Naive thymus-derived CD8-positive, alpha-beta T cell (primary cell): ENCODE measurements at regions not wholly inside any gene's neighbourhood (a gene's known extent, or its start where the extent isn't known, plus 50 kb on each side); places are given as distances from the start of the nearest gene placed in this dataset.
A peak's percentile ranks its signal among the peaks of the same experiment; 100 is the strongest.
"Not testable (repeated sequence)": the region's sequence is repeated elsewhere in the genome, so short reads cannot be mapped to it uniquely, and the experiment has no call there.

Source experiments
- ATAC-seq, 2 donors: fragments of 150-1000 bp; cut with Tn5 transposase in 1 of 2; sonication (Bioruptor Pico), chemical (Tn5 transposase) in 1 of 2; 1 replicate in 1 of 2; 2 replicates in 1 of 2; pipeline ENCODE4 v1.10.0; 2021; ENCODE audit warnings: mild to moderate bottlenecking in 2 of 2, moderate library complexity in 2 of 2
- POLR2A ChIA-PET: fragments of 350-600 bp; sonication (Branson Sonifier 250); formaldehyde crosslinking; loops from one replicate; lab custom pipeline; 2021; ENCODE audit warnings: antibody characterized with exemption; lab: Charles Lee
- DNase-seq, 10 donors: peaks; one replicate each; pipeline versions ENCODE4 v3.0.0 to v3.0.0-alpha.2; 2020 to 2022
- H3K27ac Mint-ChIP-seq, 10 donors: one replicate each; pipeline ENCODE4 v1.8.0; 2020 to 2022; ENCODE audit warnings: mild to moderate bottlenecking in 10 of 10, mixed read lengths in 10 of 10, moderate library complexity in 4 of 10, inconsistent platforms in 1 of 10
- H3K27me3 Mint-ChIP-seq, 5 donors: one replicate each; pipeline ENCODE4 v1.8.0; 2021 to 2022; ENCODE audit warnings: mixed read lengths in 5 of 5
- H3K36me3 Mint-ChIP-seq, 3 donors: one replicate each; pipeline ENCODE4 v1.8.0; 2020 to 2022; ENCODE audit warnings: mixed read lengths in 3 of 3, mild to moderate bottlenecking in 2 of 3, inconsistent platforms in 1 of 3
- H3K4me1 Mint-ChIP-seq, 4 donors: one replicate each; pipeline ENCODE4 v1.8.0; 2021 to 2022; ENCODE audit warnings: mixed read lengths in 4 of 4
- H3K4me3 Mint-ChIP-seq, 10 donors: one replicate each; pipeline ENCODE4 v1.8.0; 2020 to 2022; ENCODE audit warnings: mild to moderate bottlenecking in 10 of 10, mixed read lengths in 10 of 10, moderate library complexity in 6 of 10, inconsistent platforms in 1 of 10
- H3K9me3 Mint-ChIP-seq, 9 donors: one replicate each; pipeline ENCODE4 v1.8.0; 2020 to 2022; ENCODE audit warnings: mixed read lengths in 9 of 9, mild to moderate bottlenecking in 3 of 9, inconsistent platforms in 1 of 9, moderate library complexity in 1 of 9

DNA sequence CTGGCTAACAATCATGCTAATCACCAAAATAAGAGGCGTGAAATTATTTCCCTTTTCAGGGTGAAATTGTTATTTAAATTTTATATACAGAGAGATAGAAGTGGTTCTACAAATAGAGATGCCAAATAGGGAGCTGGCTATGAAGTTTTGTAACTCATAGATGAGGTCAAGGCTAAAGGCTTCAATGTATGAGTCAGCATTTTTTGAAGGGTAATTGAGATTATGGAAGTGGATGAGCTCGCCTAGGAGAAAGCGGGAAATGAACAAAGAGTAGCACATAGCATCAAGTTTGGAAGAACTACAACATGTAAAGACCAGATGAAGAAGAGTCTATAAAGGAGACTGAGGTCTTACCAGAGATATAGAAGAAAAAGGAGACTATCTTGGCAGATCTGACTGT is 838.1 kb downstream of the DNAJB9 start:
- Mint-ChIP-seq H3K36me3 (no peaks in the 10 kb centered on the region), H3K4me1 (no peaks in the 10 kb centered on the region), H3K27me3 (no peaks in the 10 kb centered on the region), H3K4me3 (no peak overlapping the region), H3K27ac (peak overlapping the region in 1 of 10 donors; percentile 5), H3K9me3 (peaks cover 0 to 12% (median 2%) of the 10 kb centered on the region in 9 donors)
- ATAC-seq (no peak), DNase-seq (no peak)
- POLR2A ChIA-PET, result no interaction called here

DNA sequence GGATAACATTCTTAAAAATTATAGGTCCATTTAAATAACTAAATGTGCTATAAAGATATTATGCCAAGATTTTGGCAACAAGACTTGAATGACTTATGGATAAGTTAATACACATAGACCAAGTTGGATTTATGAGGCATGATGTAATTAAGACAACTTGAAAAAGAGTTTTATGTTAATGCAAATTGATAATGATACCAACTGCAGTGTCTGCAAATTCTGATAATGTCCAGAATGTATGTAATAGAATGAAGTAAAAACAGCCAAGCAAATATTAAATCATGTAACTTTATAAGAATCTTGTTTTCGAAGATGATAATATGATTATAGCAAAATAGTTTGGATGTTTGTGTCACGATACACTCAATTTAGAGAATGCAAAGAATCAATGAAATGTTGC is 868.3 kb downstream of the DNAJB9 start:
- H3K27me3 Mint-ChIP-seq, result no peaks in the 10 kb centered on the region
- no peaks in the 10 kb centered on the region for H3K4me1 Mint-ChIP-seq
- H3K36me3 Mint-ChIP-seq, result no peaks in the 10 kb centered on the region
- DNase-seq (no peak), ATAC-seq (no peak)
- H3K27ac Mint-ChIP-seq, result no peak overlapping the region
- POLR2A ChIA-PET, result no interaction called here
- peaks cover 0 to 23% (median 2%) of the 10 kb centered on the region in 9 donors for H3K9me3 Mint-ChIP-seq
- H3K4me3 Mint-ChIP-seq, result no peak overlapping the region

DNA sequence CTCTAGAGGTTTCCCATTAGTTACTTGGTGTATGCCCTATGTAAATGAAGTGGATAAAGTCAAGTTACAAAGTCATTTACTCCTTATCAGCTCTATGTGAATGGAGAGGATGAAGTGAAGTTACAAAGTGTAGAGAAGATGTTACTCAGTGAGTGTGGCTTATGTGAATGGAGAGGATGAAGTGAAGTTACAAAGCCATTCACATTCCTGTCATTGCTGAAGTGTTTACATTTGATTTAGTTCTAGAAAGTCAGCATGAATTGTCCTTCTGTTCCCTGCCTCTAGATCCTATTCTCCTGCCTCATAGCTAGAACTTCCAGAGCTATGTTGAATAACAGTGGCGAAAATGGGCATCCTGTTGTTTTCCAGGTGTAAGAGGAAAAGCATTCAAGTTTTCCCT is 880.1 kb downstream of the DNAJB9 start:
- no peak overlapping the region for H3K27ac Mint-ChIP-seq
- POLR2A ChIA-PET, result no interaction called here

DNA sequence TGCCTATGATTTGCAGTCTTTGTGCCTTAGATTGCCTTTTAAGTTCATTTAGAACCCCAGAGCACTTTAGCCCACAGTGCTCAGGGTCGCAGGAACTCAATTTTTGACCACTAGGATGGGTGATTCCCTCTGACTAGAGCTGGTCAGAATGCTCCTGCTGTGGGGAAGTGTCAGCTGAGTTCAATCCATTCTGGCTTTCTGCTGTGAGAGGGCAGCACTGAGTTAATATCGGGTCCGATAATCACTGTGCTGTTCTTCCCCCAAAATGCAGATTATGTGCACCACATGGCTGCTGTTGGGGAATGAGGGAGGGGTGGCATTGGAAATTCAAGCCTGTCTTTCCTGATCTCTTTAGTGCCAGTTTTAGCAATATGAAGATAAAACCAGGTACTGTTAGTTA is 886.4 kb downstream of the DNAJB9 start:
- Mint-ChIP-seq H3K4me3 (no peak overlapping the region), H3K27me3 (no peaks in the 10 kb centered on the region), H3K4me1 (no peaks in the 10 kb centered on the region), H3K36me3 (no peaks in the 10 kb centered on the region), H3K9me3 (peaks cover 3 to 30% (median 13%) of the 10 kb centered on the region in 9 donors), H3K27ac (no peak overlapping the region)
- no peak for ATAC-seq
- POLR2A ChIA-PET, result no interaction called here
- DNase-seq, result no peak

More for the DNA sequence above, 880.1 kb downstream of the DNAJB9 start:
- Mint-ChIP-seq H3K9me3 (peaks cover 0 to 25% (median 5%) of the 10 kb centered on the region in 9 donors), H3K36me3 (no peaks in the 10 kb centered on the region), H3K4me3 (no peak overlapping the region), H3K27me3 (no peaks in the 10 kb centered on the region), H3K4me1 (no peaks in the 10 kb centered on the region)
- DNase-seq, result no peak
- no peak for ATAC-seq

DNA sequence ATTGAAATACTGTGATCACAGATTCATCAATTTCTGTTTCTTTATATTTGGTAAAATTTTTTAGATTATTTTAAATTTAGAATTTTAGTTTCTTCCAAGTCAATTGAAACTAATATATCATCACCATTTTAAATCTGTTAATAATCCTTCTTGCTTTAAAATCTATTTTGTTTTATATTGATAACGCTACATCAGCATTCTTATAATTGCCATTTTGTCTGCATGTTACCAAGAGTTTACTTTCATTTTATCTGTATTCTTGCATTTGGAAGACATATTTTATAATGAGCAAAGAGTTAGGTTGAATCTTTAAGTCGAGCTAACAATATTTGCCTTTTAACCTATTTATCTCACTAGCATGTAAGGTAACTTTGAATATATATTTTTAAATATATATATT is 890.6 kb downstream of the DNAJB9 start:
- POLR2A ChIA-PET, result no interaction called here
- H3K4me1 Mint-ChIP-seq, result no peaks in the 10 kb centered on the region

DNA sequence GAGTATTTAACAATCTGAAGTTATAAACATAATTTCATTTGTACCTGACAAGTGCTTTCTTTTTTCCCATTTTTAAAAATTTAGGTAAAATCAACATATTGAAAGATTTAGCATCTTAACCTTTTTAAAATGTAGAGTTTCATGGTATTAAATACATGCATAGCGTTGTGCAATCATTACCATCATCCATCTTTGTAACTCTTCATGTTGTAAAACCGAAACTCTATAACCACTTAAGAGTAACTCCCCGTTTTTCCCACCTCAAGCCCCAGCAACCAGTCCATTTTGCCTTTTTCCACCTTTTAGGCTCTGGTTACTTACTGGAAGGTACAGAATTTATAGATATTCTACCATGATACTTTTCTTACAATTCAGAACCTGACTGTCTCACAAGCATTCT is 892.5 kb downstream of the DNAJB9 start:
- Mint-ChIP-seq H3K9me3 (peaks cover 0 to 9% (median 2%) of the 10 kb centered on the region in 9 donors), H3K4me3 (no peak overlapping the region), H3K27ac (no peak overlapping the region), H3K27me3 (no peaks in the 10 kb centered on the region), H3K4me1 (no peaks in the 10 kb centered on the region), H3K36me3 (no peaks in the 10 kb centered on the region)
- DNase-seq, result no peak
- POLR2A ChIA-PET, result no interaction called here
- ATAC-seq, result no peak

More for the DNA sequence above, 890.6 kb downstream of the DNAJB9 start:
- peaks cover 0 to 18% (median 2%) of the 10 kb centered on the region in 9 donors for H3K9me3 Mint-ChIP-seq
- DNase-seq (no peak), ATAC-seq (no peak)
- H3K36me3 Mint-ChIP-seq, result no peaks in the 10 kb centered on the region
- no peak overlapping the region for H3K4me3 Mint-ChIP-seq
- no peak overlapping the region for H3K27ac Mint-ChIP-seq
- no peaks in the 10 kb centered on the region for H3K27me3 Mint-ChIP-seq

DNA sequence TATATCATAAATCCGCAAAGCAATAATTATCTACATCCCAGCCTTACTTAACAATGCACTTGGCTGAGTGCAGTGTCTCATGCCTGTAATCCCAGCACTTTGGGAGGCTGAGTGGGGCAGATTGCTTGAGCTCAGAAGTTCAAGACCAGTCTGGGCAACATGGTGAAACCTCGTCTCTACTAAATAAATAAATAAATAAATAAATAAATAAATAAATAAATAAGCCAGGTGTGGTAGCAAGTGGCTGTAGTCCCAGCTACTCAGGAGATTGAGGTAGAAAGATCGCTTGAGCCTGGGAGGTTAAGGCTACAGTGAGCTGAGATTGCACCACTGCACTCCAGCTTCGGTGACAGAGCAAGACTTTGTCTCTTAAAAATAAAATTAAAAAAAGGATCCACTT is 898.1 kb downstream of the DNAJB9 start:
- H3K27ac Mint-ChIP-seq, DNase-seq, H3K27me3 Mint-ChIP-seq, POLR2A ChIA-PET, H3K9me3 Mint-ChIP-seq, H3K4me3 Mint-ChIP-seq, H3K4me1 Mint-ChIP-seq, H3K36me3 Mint-ChIP-seq, ATAC-seq: not testable (repeated sequence)

DNA sequence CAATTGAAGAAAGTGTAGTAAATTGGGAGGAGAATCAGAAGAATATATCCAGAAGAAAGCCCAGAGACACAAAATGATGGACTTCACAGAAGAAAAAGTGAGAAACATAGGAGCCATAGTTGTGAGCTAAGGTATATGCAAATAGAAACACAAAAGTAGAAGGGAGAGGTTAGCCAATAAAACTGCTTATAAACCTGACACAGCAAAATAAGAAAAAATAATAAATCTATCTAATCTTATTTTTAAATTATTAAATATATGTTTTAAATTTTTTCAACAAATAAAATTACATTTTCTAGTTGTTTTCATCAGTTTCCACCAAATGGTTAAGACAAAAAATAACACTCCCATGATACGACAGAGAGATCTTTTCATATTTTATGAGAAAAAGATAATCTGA is 903.5 kb downstream of the DNAJB9 start:
- peaks cover 0 to 5% (median 0%) of the 10 kb centered on the region in 9 donors for H3K9me3 Mint-ChIP-seq
- POLR2A ChIA-PET, result no interaction called here
- no peak overlapping the region for H3K27ac Mint-ChIP-seq
- H3K4me1 Mint-ChIP-seq, result no peaks in the 10 kb centered on the region
- ATAC-seq (no peak), DNase-seq (no peak)
- no peaks in the 10 kb centered on the region for H3K36me3 Mint-ChIP-seq
- H3K27me3 Mint-ChIP-seq, result no peaks in the 10 kb centered on the region
- no peak overlapping the region for H3K4me3 Mint-ChIP-seq

DNA sequence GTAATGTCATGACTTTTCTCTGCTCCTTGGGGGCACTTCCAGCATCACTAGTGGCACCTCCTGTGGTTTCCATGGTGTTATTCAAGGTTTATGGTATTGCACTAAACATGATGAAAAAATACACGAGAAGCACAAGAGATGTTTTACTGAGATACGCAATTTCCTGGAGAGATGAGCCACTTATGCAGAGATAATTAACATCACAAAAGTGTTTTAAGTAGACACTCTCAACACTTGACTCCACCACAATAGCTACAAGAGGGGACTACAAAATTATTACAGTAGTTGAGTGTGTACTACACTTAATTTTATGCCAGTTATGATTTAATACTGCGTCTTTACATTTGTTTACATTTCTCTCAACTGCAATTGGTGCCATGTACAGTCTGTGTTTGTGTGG is 906.7 kb downstream of the DNAJB9 start:
- H3K4me3 Mint-ChIP-seq, result no peak overlapping the region

DNA sequence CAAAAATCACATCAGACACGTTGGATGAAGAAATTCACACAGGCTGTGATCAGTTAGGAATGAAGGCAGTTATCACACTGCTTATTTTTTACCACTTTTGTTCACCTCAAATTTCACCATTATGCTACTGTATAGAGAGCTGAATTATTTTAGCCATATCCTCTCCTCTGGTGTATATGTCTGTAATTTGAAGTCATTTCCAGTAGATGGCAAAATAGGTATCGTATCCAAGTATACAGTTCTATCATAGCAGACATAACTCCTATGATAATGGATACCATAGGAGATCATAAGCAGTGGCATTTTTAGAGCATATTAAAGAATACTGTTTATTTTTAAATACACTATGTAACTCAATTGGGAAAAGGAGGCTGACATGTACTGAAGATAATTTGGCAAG is 909.7 kb downstream of the DNAJB9 start:
- H3K27ac Mint-ChIP-seq, result no peak overlapping the region
- ATAC-seq (no peak), DNase-seq (no peak)
- POLR2A ChIA-PET, result no interaction called here
- H3K27me3 Mint-ChIP-seq, result no peaks in the 10 kb centered on the region
- H3K4me3 Mint-ChIP-seq, result no peak overlapping the region
- no peaks in the 10 kb centered on the region for H3K36me3 Mint-ChIP-seq
- H3K9me3 Mint-ChIP-seq, result peaks cover 0 to 3% (median 0%) of the 10 kb centered on the region in 9 donors
- H3K4me1 Mint-ChIP-seq, result no peaks in the 10 kb centered on the region

More for the DNA sequence above, 906.7 kb downstream of the DNAJB9 start:
- no peak for DNase-seq
- H3K36me3 Mint-ChIP-seq, result no peaks in the 10 kb centered on the region
- H3K4me1 Mint-ChIP-seq, result no peaks in the 10 kb centered on the region
- peaks cover 0 to 5% (median 0%) of the 10 kb centered on the region in 9 donors for H3K9me3 Mint-ChIP-seq
- H3K27ac Mint-ChIP-seq, result no peak overlapping the region
- H3K27me3 Mint-ChIP-seq, result no peaks in the 10 kb centered on the region
- no peak for ATAC-seq
- POLR2A ChIA-PET, result no interaction called here

DNA sequence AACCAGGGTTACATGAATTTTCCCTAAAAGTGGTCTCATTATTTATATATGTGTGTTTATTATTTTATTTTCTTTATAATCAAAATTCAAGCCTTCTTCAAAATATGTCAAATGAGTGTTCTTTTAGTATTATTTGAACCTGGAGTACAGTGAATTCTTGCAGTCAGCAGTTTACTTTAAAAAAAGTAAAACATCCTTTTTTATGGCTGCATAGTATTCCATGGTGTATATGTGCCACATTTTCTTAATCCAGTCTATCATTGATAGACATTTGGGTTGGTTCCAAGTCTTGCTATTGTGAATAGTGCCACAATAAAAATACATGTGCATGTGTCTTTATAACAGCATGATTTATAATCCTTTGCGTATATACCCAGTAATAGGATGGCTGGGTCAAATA is 920.9 kb downstream of the DNAJB9 start:
- H3K36me3 Mint-ChIP-seq, DNase-seq, POLR2A ChIA-PET, H3K27ac Mint-ChIP-seq, H3K4me1 Mint-ChIP-seq, H3K27me3 Mint-ChIP-seq, ATAC-seq, H3K4me3 Mint-ChIP-seq: not testable (repeated sequence)
- peaks cover 0 to 13% (median 3%) of the 10 kb centered on the region in 9 donors for H3K9me3 Mint-ChIP-seq

DNA sequence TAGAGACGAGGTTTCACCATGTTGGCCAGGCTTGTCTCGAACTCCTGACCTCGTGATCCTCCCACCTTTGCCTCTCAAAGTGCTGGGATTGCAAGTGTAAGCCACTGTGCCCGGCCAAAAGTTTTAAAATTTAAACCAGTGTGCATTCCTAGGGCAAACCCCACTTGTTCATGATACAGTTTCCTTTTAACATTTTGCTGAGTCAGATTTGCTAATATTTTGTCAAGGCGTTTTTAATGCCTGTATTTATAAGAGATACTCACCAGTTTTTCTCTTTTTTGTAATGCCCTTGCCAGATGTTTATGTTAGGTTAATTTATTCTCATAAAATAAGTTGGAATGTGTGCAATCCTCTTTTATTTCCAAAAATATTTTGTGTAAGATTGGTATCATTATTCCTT is 927.4 kb downstream of the DNAJB9 start:
- no peak for ATAC-seq
- DNase-seq, result no peak
- POLR2A ChIA-PET, result no interaction called here
- H3K4me3 Mint-ChIP-seq, result no peak overlapping the region
- H3K27ac Mint-ChIP-seq, result no peak overlapping the region
- no peaks in the 10 kb centered on the region for H3K36me3 Mint-ChIP-seq
- H3K9me3 Mint-ChIP-seq, result peaks cover 0 to 18% (median 12%) of the 10 kb centered on the region in 9 donors
- no peaks in the 10 kb centered on the region for H3K27me3 Mint-ChIP-seq
- H3K4me1 Mint-ChIP-seq, result no peaks in the 10 kb centered on the region

DNA sequence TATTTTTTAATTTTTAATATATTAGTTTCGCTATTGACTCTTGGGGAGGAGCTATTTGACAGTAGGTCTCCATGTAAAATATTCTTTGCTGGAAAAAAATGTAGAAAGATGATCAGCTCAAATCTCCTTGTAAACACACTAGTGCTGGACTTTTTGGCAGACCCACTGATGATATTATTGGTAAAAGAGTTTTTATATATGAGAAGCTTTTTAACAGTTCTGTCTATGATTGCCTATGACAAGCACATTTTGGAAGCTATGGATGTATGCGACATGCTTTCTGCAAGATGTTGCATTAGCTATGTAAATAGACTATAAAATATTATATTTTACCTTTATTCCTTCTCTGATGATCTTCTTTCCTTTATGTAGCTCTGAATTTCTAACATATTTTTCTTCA is 928.5 kb downstream of the DNAJB9 start:
- Mint-ChIP-seq H3K4me3 (no peak overlapping the region), H3K27me3 (no peaks in the 10 kb centered on the region), H3K9me3 (peaks cover 0 to 18% (median 11%) of the 10 kb centered on the region in 9 donors), H3K36me3 (no peaks in the 10 kb centered on the region), H3K27ac (no peak overlapping the region), H3K4me1 (no peaks in the 10 kb centered on the region)
- POLR2A ChIA-PET, result no interaction called here
- no peak for DNase-seq
- no peak for ATAC-seq

DNA sequence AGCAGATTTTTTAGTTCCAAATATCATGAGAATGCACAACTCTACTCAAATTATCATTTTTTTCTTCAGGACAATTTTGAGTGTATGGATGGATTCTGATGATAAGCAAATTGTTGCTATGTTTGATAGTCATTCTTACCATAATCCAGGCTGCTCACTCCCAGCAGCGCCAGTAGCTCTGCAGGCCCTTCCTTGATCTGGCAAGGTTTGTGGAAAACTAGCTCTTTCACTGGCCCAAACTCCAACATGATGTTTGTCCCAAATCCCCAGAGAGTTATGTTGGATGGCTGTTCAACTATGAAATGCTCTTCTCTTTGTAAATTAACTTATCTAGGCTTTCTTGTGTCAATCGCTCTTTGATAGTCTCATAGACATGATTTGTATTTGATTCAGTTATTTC is 933.7 kb downstream of the DNAJB9 start:
- no peaks in the 10 kb centered on the region for H3K4me1 Mint-ChIP-seq
- no peak for DNase-seq
- no peaks in the 10 kb centered on the region for H3K36me3 Mint-ChIP-seq
- POLR2A ChIA-PET, result no interaction called here
- no peaks in the 10 kb centered on the region for H3K27me3 Mint-ChIP-seq
- peaks cover 5 to 16% (median 10%) of the 10 kb centered on the region in 9 donors for H3K9me3 Mint-ChIP-seq
- H3K27ac Mint-ChIP-seq, result no peak overlapping the region
- no peak overlapping the region for H3K4me3 Mint-ChIP-seq
- no peak for ATAC-seq
